ENCODE measurements at regions not wholly inside any gene's neighbourhood (a gene's known extent, or its start where the extent isn't known, plus 50 kb on each side); places are given as distances from the start of the nearest gene placed in this dataset.

DNA sequence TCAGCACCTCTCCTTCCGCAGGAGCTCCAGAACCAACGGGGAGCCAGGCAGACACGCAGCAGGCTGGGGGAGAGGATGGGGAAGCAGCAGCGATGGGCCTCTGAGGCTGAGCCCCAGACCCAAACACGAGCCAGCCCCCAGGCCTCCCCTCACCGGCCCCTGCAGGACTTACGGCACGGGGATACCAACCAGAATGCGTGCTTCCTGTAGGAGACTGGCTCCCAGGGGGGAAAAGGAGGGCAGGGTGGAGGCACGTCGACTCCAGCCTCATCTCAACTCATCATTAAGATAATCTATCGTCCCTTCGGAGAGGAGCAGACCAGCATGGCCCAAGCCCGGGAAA lies 495.1 kb upstream of the MYT1L start:
- TF ChIP-seq, protein P1, sequence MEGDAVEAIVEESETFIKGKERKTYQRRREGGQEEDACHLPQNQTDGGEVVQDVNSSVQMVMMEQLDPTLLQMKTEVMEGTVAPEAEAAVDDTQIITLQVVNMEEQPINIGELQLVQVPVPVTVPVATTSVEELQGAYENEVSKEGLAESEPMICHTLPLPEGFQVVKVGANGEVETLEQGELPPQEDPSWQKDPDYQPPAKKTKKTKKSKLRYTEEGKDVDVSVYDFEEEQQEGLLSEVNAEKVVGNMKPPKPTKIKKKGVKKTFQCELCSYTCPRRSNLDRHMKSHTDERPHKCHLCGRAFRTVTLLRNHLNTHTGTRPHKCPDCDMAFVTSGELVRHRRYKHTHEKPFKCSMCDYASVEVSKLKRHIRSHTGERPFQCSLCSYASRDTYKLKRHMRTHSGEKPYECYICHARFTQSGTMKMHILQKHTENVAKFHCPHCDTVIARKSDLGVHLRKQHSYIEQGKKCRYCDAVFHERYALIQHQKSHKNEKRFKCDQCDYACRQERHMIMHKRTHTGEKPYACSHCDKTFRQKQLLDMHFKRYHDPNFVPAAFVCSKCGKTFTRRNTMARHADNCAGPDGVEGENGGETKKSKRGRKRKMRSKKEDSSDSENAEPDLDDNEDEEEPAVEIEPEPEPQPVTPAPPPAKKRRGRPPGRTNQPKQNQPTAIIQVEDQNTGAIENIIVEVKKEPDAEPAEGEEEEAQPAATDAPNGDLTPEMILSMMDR (IDR thresholded peaks at IDR 0.05): no peak
- no peak for TF ChIP-seq POLR2A (IDR thresholded peaks at IDR 0.05)
- TF ChIP-seq POLR2AphosphoS5 (IDR thresholded peaks at IDR 0.05): no peak
